HK-2 (cell line): ENCODE measurements at regions not wholly inside any gene's neighbourhood (a gene's known extent, or its start where the extent isn't known, plus 50 kb on each side); places are given as distances from the start of the nearest gene placed in this dataset.
"Not testable (repeated sequence)": the region's sequence is repeated elsewhere in the genome, so short reads cannot be mapped to it uniquely, and the experiment has no call there.

Experiments used
- DNase-seq: peaks from one replicate; pipeline ENCODE4 v3.0.0-alpha.2; 2018; ENCODE audit not compliant: unreplicated experiment

GRCh38 chr2:90291934-90292333, 1600.5 kb downstream of the RPIA start:
- not testable (repeated sequence) for DNase-seq

DNA sequence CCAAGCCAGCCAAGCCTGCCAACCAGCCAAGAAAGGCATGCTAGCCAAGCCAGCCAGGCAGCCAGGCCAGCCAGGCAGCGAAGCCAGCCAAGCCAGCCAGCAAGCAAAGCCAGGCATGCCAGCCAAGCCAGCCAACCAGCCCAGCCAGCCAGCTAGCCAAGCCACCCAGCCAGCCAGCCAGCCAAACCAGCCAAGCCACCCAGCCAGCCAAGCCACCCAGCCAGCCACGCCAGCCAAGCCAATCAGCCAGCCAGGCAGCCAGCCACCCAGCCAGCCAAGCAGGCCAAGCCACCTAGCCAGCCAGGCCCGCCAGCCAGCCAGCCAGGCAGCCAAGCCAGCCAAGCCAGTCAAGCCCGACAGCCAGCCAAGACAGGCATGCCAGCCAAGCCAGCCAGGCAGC, 1601.0 kb downstream of the RPIA start:
- not testable (repeated sequence) for DNase-seq

- not testable (repeated sequence) for DNase-seq
These were observed 1601.8 kb downstream of the RPIA start for GRCh38 chr2:90293224-90293623.

DNA sequence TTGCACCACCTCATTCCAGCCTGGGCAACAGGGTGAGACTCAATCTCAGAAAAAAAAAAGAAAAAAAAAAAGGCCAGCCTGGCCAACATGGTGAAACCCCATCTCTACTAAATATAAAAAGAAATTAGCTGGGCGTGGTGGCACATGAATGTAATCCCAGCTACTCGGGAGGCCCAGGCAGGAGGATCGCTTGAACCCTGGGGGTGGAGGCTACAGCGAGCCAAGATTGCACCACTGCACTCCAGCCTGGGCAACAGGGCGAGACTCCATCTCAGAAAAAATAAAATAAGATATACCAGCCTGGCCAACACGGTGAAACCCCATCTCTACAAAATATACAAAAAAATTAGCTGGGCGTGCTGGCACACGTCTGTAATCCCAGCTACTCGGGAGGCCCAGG, 1602.3 kb downstream of the RPIA start:
- not testable (repeated sequence) for DNase-seq

DNA sequence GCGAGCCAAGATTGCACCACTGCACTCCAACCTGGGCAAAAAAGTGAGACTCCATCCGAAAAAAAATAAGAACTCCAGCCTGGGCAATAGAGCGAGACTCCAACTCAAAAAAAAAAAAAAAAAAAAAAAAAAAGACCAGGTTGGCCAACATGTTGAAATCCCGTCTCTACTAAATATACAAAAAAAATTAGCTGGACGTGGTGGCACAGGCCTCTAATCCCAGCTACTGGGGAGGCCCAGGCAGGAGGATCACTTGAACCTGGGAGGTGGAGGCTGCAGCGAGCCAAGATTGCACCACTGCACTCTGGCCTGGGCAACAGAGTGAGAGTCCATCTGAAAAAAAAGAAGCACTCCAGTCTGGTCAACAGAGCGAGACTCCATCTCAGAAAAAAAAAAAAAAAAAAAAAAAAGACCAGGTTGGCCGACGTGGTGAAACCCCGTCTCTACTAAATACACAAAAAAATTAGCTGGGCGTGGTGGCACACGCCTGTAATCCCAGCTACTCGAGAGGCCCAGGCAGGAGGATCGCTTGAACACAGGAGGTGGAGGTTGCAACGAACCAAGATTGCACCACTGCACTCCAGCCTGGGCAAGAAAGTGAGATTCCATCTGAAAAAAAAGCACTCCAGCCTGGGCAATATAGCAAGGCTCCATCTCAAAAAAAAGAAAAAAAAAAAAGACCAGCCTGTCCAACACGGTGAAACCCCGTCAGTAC, 1603.7 kb downstream of the RPIA start:
- DNase-seq, result not testable (repeated sequence)

DNA sequence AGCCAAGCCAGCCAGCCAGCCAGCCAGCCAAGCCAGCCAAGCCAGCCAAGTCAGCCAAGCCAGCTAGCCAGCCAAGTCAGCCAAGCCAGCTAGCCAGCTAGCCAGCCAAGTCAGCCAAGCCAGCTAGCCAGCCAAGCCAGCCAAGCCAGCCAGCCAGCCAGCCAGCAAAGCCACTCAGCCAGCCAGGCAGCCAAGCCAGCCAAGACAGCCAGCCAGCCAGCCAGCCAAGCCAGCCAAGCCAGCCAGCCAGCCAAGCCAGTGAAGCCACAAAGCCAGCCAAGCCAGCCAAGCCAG, 1605.0 kb downstream of the RPIA start:
- DNase-seq, result not testable (repeated sequence)

DNA sequence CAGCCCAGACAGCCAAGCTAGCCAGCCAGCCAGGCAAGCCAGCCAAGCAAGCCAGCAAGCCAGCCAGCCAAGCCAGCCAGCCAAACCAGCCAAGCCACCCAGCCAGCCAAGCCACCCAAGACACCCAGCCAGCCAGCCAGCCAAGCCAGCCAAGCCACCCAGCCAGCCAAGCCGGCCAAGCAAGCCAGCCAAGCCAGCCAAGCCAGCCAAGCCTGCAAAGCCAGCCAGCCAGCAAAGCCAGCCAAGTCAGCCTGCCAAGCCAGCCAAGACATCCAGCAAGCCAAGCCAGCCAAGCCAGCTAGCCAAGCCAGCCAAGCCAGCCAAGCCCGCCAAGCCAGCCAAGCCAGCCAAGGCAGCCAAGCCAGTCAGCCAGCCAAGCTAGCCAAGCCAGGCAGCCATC, 1606.2 kb downstream of the RPIA start:
- DNase-seq, result not testable (repeated sequence)

GRCh38 chr2:90298126-90298755, 1606.8 kb downstream of the RPIA start:
- not testable (repeated sequence) for DNase-seq

DNA sequence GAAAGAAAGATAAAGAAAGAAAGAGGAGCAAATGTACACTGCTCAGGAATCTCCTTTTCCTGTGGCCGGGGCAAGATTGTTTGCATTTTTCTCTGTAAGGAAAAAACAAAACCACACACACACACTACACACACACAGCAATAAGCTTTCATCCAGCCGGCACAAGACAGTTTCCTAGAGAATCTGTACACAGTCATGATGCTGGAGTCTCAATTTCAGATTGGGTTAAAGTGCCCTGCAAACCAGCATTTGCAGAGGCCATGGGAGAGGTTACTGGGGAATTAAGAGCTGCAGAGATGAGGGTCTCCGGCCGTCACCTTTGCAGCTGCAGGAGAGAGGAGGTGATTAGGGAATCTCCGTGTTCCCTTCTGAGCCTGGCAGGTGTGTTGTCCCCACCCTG, 1607.5 kb downstream of the RPIA start:
- not testable (repeated sequence) for DNase-seq

GRCh38 chr2:90322982-90323381, 1631.5 kb downstream of the RPIA start:
- not testable (repeated sequence) for DNase-seq

DNA sequence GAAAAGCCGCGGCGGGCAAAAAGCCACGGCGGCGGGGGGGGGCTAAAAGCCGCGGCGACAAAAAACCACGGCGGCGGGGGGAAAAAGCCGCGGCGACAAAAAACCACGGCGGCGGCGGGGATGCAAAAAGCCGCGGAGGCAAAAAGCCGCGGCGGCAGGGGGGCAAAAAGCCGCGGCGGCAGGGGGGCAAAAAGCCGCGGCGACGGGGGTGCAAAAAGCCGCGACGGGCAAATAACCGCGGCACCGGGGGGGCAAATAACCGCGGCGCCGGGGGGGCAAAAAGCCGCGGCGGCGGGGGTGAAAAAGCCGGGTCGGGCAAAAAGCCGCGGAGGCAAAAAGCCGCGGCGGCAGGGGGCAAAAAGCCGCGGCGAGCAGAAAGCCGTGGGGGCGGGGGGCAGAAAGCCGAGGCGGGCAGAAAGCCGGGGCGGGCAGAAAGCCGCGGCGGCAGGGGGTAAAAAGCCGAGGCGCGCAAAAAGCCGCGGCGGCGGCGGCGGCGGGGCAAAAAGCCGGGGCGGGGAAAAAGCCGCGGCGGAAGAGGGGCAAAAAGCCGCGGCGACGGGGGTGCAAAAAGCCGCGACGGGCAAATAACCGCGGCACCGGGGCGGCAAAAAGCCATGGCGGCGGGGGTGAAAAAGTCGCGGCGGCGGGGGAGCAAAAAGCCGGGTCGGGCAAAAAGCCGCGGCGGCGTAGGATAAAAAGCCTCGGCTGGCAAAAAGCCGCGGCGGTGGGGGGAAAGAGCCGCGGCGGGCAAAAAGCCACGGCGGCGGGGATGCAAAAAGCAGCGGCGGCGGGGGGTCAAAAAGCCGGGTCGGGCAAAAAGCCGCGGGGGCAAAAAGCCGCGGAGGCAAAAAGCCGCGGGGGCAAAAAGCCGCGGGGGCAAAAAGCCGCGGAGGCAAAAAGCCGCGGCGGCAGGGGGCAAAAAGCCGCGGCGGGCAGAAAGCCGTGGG, 1632.4 kb downstream of the RPIA start:
- peak; percentile 13 for DNase-seq

- DNase-seq, result not testable (repeated sequence)
These were observed 1633.2 kb downstream of the RPIA start for GRCh38 chr2:90324672-90325071.

DNA sequence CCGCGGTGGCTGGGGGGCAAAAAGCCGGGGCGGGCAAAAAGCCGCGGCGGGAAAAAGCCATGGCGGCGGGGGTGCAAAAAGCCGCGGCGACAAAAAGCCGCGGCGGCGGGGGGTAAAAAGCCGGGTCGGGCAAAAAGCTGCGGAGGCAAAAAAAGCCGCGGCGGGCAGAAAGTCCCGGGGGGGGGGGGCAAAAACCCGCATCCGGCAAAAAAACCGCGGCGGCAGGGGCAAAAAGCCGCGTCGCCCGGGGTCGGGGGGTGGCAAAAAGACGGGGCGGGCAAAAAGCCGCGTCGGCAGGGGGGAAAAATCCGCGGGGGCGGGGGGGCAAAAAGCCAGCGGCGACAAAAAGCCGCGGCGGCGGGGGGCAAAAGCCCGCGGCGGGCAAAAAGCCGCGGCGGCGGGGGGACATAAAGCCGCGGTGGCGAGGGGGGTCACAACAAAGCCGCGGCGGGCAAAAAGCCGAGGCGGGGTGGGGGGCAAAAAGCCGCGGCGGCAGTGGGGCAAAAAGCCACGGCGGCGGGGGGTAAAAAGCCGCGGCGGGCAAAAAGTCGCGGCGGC, 1634.4 kb downstream of the RPIA start:
- not testable (repeated sequence) for DNase-seq

GRCh38 chr2:90355546-90355945, 1664.1 kb downstream of the RPIA start:
- not testable (repeated sequence) for DNase-seq

GRCh38 chr2:90359344-90359743, 1667.9 kb downstream of the RPIA start:
- DNase-seq, result not testable (repeated sequence)

DNA sequence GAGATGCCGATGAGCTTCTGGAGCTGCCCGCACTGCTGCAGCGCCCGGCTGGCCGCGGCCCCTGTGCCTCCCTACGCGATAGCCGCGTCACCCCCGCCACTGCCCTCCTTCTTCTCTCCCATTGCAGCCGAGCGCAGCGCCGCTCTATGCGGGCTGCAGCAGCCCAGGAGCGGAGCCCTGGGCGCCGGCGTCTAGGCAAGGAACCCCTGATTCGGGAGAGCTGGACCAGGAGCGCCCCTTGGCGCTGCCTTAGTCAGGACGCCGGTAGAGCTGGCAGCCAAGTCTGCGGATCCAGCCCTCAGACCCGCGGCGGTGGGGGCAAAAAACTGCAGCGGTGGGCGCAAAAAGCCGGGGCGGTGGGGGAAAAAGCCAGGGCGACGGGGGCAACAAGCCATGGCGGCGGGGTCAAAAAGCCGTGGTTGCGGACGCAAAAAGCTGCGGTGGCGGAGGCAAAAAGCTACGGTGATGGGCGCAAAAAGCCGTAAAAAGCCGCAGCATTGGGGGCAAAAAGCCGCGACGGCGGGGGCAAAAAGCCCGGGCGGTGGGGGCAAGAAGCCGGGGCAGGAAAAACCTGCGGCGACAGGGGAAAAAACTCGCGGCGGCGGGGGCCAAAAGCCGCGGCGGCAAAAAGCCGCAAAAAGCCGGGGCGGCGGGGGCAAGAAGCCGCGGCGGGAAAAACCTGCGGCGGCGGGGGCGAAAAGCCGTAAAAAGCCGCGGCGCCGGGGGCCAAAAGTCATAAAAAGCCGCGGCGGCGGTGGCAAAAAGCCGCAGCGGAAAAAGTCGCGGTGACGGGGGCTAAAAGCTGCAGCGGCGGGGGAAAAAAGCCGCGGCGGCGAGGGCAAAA, 1668.6 kb downstream of the RPIA start:
- not testable (repeated sequence) for DNase-seq

GRCh38 chr2:90360731-90361035, 1669.2 kb downstream of the RPIA start:
- DNase-seq, result not testable (repeated sequence)
